ELF-1 (cell line): ENCODE measurements at regions not wholly inside any gene's neighbourhood (a gene's known extent, or its start where the extent isn't known, plus 50 kb on each side); places are given as distances from the start of the nearest gene placed in this dataset.

ENCODE experiments used
- DNase-seq: peaks from one replicate; pipeline ENCODE4 v3.0.0-alpha.2; 2016; ENCODE audit warnings: low read depth, low spot score

- no peak for DNase-seq
Measured at GRCh38 chr14:80446356-80446755, 235.1 kb upstream of the DIO2 start.

- no peak for DNase-seq
Measured at GRCh38 chr14:80445605-80446004, 234.3 kb upstream of the DIO2 start.

- DNase-seq: peak; percentile 26
Measured at GRCh38 chr14:80434574-80435321, 223.4 kb upstream of the DIO2 start.

- no peak for DNase-seq
Measured at GRCh38 chr14:80433811-80434210, 222.5 kb upstream of the DIO2 start.

- no peak for DNase-seq
Measured at GRCh38 chr14:80428671-80429070, 217.4 kb upstream of the DIO2 start.

GRCh38 chr14:80428171-80428570 lies 216.9 kb upstream of the DIO2 start:
- no peak for DNase-seq

- no peak for DNase-seq
Measured at GRCh38 chr14:80427101-80427500, 215.8 kb upstream of the DIO2 start.

GRCh38 chr14:80426683-80427082 lies 215.4 kb upstream of the DIO2 start:
- DNase-seq: no peak

- DNase-seq: no peak
Measured at GRCh38 chr14:80425686-80426085, 214.4 kb upstream of the DIO2 start.

- DNase-seq: no peak
Measured at GRCh38 chr14:80419769-80420168, 208.5 kb upstream of the DIO2 start.

- no peak for DNase-seq
Measured at GRCh38 chr14:80419345-80419744, 208.0 kb upstream of the DIO2 start.

GRCh38 chr14:80415636-80416035 lies 204.3 kb upstream of the DIO2 start:
- DNase-seq: no peak

GRCh38 chr14:80414080-80414479 lies 202.8 kb upstream of the DIO2 start:
- DNase-seq: no peak

- DNase-seq: peak; percentile 10
Measured at GRCh38 chr14:80404413-80404812, 193.1 kb upstream of the DIO2 start.

- no peak for DNase-seq
Measured at GRCh38 chr14:80403036-80403435, 191.7 kb upstream of the DIO2 start.

GRCh38 chr14:80395031-80395430 lies 183.7 kb upstream of the DIO2 start:
- no peak for DNase-seq

- DNase-seq: no peak
Measured at GRCh38 chr14:80393766-80394165, 182.5 kb upstream of the DIO2 start.

GRCh38 chr14:80390906-80391305 lies 179.6 kb upstream of the DIO2 start:
- DNase-seq: peak; percentile 79

- DNase-seq: no peak
Measured at GRCh38 chr14:80388980-80389711, 177.8 kb upstream of the DIO2 start.

- no peak for DNase-seq
Measured at GRCh38 chr14:80387563-80387981, 176.3 kb upstream of the DIO2 start.

- DNase-seq: no peak
Measured at GRCh38 chr14:80385336-80385735, 174.0 kb upstream of the DIO2 start.

- DNase-seq: no peak
Measured at GRCh38 chr14:80383223-80383622, 171.9 kb upstream of the DIO2 start.

GRCh38 chr14:80381807-80382363 lies 170.6 kb upstream of the DIO2 start:
- DNase-seq: no peak
